ENCODE measurements at regions not wholly inside any gene's neighbourhood (a gene's known extent, or its start where the extent isn't known, plus 50 kb on each side); places are given as distances from the start of the nearest gene placed in this dataset.

GRCh38 chr7:136807598-136807997, 60.9 kb upstream of the CHRM2 start:
- no peak for DNase-seq

DNA sequence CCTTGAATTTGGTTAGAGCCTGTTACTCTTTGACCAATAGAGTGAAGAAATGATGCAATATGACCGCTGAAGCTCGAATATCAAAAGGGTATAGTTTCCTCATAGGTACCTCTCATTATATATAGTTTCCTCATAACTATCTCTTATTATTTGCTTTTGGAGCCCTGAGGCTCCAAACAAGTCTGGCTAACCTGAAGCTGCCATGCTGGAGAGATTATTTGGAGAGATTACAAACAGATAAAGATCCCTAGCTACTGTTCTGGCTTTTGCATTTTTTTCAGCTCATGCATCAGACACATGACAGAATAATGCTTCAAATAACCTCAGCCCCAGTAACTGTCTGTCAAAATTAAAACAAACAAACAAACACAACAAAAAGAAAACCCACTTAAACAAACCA, 65.4 kb upstream of the CHRM2 start:
- no peak for DNase-seq

DNA sequence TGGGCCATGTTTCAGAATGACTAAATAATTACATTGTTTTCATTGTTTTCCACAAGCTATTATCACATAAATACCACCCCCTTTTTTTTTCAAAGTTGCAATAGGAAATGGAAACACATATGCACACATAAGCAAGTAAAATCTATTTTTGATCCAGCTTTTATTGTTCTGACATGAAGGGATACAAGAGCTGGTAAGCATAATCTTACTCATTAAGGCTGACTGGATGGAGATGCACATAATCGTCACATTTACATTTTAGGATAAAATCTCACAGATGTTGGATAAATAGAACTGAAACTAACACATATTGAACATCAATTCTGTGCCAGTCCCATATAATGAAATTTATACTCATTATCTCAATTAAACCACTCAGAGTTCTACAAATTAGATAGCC, 84.5 kb upstream of the CHRM2 start:
- DNase-seq = no peak

- no peak for DNase-seq
These were observed 126.5 kb upstream of the CHRM2 start for GRCh38 chr7:136741941-136742340.

- DNase-seq = no peak
These were observed 139.5 kb upstream of the CHRM2 start for GRCh38 chr7:136728945-136729344.

GRCh38 chr7:136726460-136726859, 142.0 kb upstream of the CHRM2 start:
- no peak for DNase-seq

DNA sequence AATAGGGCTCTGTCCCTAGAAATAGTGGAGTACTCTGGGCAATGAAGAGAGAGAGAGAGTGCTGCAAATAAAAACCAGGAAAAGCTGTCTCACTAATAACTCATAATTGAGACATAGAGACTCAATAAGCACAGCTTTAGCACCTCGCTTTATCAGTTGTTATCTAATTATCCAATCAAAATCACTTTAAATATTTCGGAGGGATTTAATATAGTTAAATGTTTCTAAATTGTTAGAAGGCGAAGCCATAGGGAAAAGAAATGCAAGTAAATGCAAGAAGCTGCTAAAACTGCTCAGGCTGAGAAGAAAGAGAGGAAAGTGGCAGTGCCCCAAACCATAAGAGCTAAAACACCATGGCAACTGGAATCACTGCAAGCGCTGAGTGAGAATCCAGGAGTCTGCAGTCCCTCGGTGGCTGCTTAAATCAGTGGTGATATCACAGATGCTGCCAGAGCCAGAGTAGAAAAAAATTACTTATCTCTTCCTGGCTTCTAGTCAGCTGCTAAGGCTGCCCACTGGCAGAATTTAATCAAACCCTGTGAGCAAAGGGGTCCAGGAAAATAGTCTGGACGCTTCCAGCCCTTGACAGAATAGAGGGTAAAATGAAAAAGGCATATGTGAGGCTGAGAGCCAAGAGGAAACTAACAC, 150.4 kb upstream of the CHRM2 start:
- DNase-seq = no peak

- no peak for DNase-seq
These were observed 154.4 kb upstream of the CHRM2 start for GRCh38 chr7:136714062-136714461.

GRCh38 chr7:136710751-136711150, 157.7 kb upstream of the CHRM2 start:
- DNase-seq = no peak

DNA sequence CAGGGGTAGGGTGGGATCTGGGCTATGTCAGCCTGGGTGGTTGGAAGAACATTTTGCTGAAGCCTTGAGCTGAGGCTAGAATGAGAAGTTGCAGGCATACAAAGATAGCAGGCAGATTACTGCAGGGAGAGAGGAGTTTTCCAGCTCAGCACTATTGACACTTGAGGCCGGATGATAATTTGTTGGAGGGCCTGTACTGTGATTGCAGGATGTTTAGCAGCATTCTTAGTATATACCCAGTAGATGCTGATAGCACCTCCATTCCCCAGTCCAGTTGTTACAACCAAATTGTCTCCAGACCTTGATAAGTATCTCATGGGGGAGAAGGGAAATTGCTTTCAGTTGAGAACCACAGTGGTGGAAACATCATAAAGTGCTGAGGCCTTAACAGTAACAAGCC, 158.6 kb upstream of the CHRM2 start:
- no peak for DNase-seq

- no peak for DNase-seq
These were observed 165.5 kb upstream of the CHRM2 start for GRCh38 chr7:136702913-136703312.

DNA sequence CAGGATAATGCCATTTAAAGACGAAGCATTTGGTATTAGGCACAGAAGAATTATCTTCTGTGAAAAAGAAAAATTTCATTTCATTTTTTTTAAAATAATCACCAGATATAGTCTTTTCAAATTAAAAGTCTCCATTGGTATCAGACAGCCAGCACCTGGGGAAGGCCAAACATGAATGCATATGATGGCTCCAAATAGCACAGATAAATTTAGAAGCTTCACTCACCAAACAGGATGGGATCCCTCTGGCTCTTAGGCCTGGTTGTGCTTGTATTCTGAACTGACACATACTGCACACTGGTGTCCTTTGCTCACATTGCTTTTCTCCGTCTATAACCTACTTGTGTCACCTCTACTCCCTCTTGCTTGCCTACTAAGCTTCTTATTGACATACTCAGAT, 169.5 kb upstream of the CHRM2 start:
- DNase-seq = no peak

DNA sequence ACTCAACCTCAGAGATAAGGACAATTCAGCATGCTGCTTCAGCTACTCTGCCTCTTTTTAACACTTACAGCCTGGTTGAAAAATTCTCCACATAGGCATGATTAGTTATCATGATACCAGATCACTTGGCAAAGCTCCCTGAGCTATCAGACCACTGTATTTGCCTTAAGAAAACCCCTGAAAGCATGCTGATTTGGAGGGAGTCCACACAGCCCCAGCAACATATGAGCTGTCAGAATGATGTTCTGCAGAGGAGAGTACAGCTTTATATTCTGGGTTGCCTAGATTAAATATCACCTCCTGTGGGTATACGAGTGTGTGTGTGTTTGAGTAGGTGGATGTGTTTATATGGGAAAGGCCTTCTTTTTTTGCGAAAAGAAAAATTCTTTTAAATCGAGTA, 170.2 kb upstream of the CHRM2 start:
- DNase-seq = no peak

- no peak for DNase-seq
These were observed 171.2 kb upstream of the CHRM2 start for GRCh38 chr7:136697271-136697670.

- DNase-seq = no peak
These were observed 175.0 kb upstream of the CHRM2 start for GRCh38 chr7:136693166-136694119.

- DNase-seq = no peak
These were observed 176.2 kb upstream of the CHRM2 start for GRCh38 chr7:136692221-136692620.

DNA sequence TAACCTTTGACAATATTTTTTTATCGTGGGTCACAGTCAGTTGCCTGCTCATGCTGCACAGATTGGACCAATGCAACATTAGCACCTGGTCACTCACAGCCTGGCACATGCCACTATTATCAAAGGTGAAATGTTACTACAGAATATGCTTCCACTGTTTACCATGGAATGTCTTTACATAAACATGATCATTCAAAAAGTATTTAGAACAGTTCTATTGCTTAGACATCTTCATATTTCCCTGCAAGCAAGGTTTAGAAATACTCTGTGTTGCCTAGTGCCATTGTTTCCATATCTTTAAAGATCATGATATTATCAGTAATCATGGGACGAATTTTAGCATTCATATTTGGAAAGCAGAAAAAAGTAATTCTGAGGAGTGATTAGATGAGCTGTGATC, 179.9 kb upstream of the CHRM2 start:
- DNase-seq = no peak

DNA sequence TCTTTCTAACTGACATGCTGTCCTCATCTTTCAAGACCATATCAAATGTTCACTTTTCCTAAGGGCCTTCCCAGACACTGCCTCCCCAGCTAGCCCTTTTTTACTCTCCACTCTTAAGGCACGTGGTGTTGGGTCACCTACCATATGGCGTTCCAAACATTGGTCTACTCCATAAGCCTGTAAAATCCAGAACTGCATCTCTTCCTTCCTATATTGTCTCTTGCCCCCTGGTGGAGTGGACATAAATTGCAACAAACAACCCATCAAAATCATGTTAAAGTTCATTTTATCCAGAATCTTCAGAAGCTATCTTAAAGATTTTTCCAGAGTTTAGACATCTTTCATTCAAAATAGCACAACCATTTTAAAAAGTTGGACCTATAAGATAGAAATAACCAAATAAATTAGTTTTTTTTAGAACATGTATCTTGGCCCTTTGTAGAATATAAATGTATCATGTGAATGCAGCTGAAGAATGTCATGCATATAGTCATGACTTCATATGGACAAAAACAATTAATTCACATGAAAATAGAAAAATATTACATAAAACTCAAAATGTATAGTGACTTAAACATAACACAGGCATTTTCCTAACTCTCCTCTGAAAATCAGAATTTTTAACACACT, 180.6 kb upstream of the CHRM2 start:
- DNase-seq = no peak

GRCh38 chr7:136685501-136686173, 182.8 kb upstream of the CHRM2 start:
- no peak for DNase-seq

GRCh38 chr7:136677471-136678365, 190.7 kb upstream of the CHRM2 start:
- no peak for DNase-seq

DNA sequence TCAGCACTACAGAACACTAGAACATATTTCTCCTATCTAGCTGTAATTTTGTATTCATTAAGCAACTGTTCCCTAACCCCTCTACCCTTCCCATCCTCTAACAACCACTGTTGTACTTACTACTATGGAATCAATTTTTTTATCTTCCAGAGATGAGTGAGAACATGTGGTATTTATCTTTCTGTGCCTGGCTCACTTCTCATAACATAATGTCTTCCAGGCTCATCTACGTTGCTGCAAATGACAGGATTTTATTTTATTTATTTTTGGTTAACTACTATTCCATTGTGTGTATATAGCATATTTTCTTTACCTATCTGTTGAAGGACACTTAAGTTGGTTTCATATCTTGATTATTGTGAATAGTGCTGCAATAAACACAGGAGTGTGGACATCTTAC, 200.9 kb upstream of the CHRM2 start:
- DNase-seq = no peak

DNA sequence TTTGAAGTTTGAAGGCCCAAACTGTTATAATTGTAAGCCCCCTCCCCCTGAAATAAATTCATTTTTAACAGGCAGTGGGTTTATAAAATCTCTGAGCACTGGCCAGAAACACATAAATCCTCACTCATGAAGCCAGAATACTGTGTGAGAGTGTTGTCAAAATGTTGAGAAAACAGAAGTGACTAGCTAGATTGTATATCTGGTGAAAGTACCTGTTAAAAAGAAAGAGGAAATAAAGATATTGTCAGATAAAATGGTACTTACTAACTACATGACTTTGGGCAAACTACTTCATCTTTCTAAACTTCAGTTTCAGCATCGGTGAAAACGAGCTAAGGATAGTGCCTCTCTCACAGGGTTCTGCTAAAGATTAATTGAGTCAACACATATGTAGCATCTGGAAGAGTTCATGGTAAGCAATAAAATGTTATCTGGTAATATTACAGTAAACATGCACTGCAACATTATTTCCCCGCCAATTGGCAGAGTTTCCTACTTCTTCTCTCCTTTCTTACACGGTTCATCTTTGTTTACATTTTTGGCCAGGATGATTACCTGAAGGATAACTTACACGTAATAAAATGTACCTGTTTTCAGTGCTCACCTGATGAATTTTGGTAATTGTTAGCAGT, 202.5 kb upstream of the CHRM2 start:
- no peak for DNase-seq
